Parathyroid adenoma (tissue), 2 donors: ENCODE measurements at regions not wholly inside any gene's neighbourhood (a gene's known extent, or its start where the extent isn't known, plus 50 kb on each side); places are given as distances from the start of the nearest gene placed in this dataset.

ENCODE experiments used
- H2AFZ ChIP-seq: fragments of 300-600 bp; sonication (generic); one replicate; pipeline ENCODE4 v1.7.0; 2017; ENCODE audit warnings: antibody characterized with exemption, mild to moderate bottlenecking
- H3K27ac ChIP-seq: fragments of 300-600 bp; sonication (generic); one replicate; pipeline ENCODE4 v1.7.0; 2017
- H3K27me3 ChIP-seq: fragments of 300-600 bp; sonication (generic); one replicate; pipeline ENCODE4 v1.7.0; 2017; ENCODE audit warnings: low read length; ENCODE audit not compliant: control insufficient read depth, insufficient read depth
- H3K36me3 ChIP-seq: fragments of 300-600 bp; sonication (generic); one replicate; pipeline ENCODE4 v1.7.0; 2017; ENCODE audit warnings: low read length; ENCODE audit not compliant: control insufficient read depth, insufficient read depth
- H3K4me1 ChIP-seq: fragments of 300-600 bp; sonication (generic); one replicate; pipeline ENCODE4 v1.7.0; 2017; ENCODE audit warnings: control low read depth
- H3K4me2 ChIP-seq: fragments of 300-600 bp; sonication (generic); one replicate; pipeline ENCODE4 v1.7.0; 2017; ENCODE audit warnings: low read length
- H3K4me3 ChIP-seq: fragments of 300-600 bp; sonication (generic); one replicate; pipeline ENCODE4 v1.7.0; 2017; ENCODE audit warnings: low read depth, low read length
- H3K79me2 ChIP-seq: fragments of 300-600 bp; sonication (generic); one replicate; pipeline ENCODE4 v1.7.0; 2017; ENCODE audit warnings: control low read depth
- H3K9ac ChIP-seq: fragments of 300-600 bp; sonication (generic); one replicate; pipeline ENCODE4 v1.7.0; 2017; ENCODE audit warnings: mild to moderate bottlenecking
- H3K9me3 ChIP-seq: fragments of 300-600 bp; sonication (generic); one replicate; pipeline ENCODE4 v1.7.0; 2017; ENCODE audit warnings: low read length; ENCODE audit not compliant: control insufficient read depth
- TF ChIP-seq, protein P1 (sequence below): fragments of 300-600 bp; sonication (generic); IDR thresholded peaks from one replicate; pipeline ENCODE4 v1.7.0; 2017; ENCODE audit warnings: antibody characterized with exemption, mild to moderate bottlenecking
- donor health status: primary hyperparathyroidism.

DNA sequence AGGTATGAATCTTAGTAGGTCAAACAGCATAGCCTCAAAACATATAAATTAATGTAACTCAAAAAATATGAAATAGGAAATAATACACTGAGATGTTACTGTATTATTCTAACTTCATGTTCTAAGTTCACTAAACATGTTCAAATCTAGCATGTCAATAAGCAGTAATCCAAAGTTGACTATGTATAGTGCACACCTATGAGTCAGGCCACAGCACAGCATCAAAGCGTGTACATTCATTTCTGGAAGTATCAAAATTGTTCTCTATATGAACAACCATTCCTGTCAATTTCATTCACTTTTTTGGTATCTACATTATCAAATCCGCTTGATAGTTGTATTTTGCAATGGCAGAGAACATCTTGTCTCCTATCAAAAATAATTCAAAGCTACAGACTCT lies 418.9 kb upstream of the POM121L12 start:
- Histone ChIP-seq H3K36me3 (no peaks in the 10 kb centered on the region), H3K9ac (no peak overlapping the region), H3K27me3 (no peaks in the 10 kb centered on the region), H3K9me3 (no peaks in the 10 kb centered on the region), H2AFZ (no peak overlapping the region), H3K79me2 (no peaks in the 10 kb centered on the region), H3K4me1 (no peaks in the 10 kb centered on the region), H3K27ac (no peak overlapping the region), H3K4me3 (no peak overlapping the region), H3K4me2 (no peak overlapping the region)
- TF ChIP-seq, protein P1, sequence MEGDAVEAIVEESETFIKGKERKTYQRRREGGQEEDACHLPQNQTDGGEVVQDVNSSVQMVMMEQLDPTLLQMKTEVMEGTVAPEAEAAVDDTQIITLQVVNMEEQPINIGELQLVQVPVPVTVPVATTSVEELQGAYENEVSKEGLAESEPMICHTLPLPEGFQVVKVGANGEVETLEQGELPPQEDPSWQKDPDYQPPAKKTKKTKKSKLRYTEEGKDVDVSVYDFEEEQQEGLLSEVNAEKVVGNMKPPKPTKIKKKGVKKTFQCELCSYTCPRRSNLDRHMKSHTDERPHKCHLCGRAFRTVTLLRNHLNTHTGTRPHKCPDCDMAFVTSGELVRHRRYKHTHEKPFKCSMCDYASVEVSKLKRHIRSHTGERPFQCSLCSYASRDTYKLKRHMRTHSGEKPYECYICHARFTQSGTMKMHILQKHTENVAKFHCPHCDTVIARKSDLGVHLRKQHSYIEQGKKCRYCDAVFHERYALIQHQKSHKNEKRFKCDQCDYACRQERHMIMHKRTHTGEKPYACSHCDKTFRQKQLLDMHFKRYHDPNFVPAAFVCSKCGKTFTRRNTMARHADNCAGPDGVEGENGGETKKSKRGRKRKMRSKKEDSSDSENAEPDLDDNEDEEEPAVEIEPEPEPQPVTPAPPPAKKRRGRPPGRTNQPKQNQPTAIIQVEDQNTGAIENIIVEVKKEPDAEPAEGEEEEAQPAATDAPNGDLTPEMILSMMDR: no peak

- H3K4me1 ChIP-seq: no peaks in the 10 kb centered on the region
- TF ChIP-seq, protein P1: no peak
- H3K9ac ChIP-seq: no peak overlapping the region
- H3K79me2 ChIP-seq: no peaks in the 10 kb centered on the region
- H3K4me3 ChIP-seq: no peak overlapping the region
- H3K36me3 ChIP-seq: no peaks in the 10 kb centered on the region
- H3K27ac ChIP-seq: no peak overlapping the region
- no peaks in the 10 kb centered on the region for H3K27me3 ChIP-seq
- no peak overlapping the region for H3K4me2 ChIP-seq
- no peaks in the 10 kb centered on the region for H3K9me3 ChIP-seq
- no peak overlapping the region for H2AFZ ChIP-seq
These were observed 420.3 kb upstream of the POM121L12 start for GRCh38 chr7:52615021-52615695.

DNA sequence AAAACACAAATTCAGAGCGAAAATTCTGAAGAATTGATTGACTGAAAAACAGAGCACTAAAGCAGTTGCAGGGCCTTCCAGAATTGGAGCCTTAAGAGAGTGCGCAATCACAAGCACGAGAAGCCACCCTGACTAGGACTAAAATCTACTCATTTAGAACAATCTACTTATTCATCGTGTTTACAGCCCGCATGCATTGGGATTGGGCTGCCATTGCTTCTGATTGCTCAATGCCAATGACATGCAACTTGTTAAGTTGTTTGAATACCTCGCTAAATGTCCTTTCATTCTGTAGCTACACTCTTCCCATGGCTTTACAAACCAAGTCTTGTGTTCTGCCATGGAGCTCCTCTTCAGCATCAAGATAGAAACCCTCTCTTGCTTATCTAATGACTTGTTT lies 425.9 kb upstream of the POM121L12 start:
- no peaks in the 10 kb centered on the region for H3K36me3 ChIP-seq
- TF ChIP-seq, protein P1: no peak
- no peak overlapping the region for H3K27ac ChIP-seq
- H3K4me1 ChIP-seq: no peaks in the 10 kb centered on the region
- H3K79me2 ChIP-seq: no peaks in the 10 kb centered on the region
- H2AFZ ChIP-seq: no peak overlapping the region
- no peak overlapping the region for H3K9ac ChIP-seq
- no peak overlapping the region for H3K4me3 ChIP-seq
- H3K27me3 ChIP-seq: no peaks in the 10 kb centered on the region
- no peak overlapping the region for H3K4me2 ChIP-seq
- H3K9me3 ChIP-seq: no peaks in the 10 kb centered on the region

DNA sequence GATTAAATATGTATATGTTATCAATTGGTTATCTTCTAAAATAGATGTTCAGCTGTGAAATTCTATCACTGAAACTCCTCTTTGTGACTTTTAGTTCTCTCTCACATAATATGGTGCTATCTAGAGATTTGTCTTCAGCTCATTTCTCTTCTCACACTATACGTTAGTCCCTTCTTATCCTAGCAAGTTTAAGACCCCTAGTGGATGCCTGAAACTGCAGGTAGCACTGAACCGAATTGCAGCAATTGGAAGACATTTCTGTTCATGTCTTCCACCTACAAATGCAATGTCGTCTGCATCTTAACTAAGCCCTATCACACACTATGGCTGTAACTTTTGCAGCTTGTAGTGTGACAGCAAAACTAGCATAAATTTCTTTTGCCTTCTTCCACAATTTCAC lies 442.7 kb upstream of the POM121L12 start:
- Histone ChIP-seq H3K4me3 (no peak overlapping the region), H3K36me3 (no peaks in the 10 kb centered on the region), H3K9me3 (no peaks in the 10 kb centered on the region), H2AFZ (no peak overlapping the region), H3K79me2 (no peaks in the 10 kb centered on the region), H3K4me1 (no peaks in the 10 kb centered on the region), H3K9ac (no peak overlapping the region), H3K4me2 (no peak overlapping the region), H3K27me3 (no peaks in the 10 kb centered on the region), H3K27ac (no peak overlapping the region)
- TF ChIP-seq, protein P1: no peak

DNA sequence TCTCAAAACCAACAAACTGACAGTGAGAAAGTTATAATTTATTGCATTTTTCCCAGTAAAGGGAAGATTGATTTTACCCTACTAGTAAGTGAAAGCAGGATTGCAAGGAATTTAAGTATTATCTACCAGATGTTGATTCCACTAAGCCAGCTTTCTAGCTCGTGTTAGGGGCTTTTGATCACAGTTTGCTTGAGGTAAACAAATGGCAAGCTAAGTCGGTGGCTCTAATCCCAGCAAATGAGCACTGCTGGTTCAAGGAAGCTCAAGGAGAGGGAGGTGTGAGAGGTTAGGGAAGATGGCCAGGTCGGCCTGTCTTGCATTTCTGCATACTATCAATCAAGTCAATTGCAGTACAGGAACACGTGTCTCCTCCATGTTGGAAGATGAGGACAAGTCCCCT lies 448.7 kb upstream of the POM121L12 start:
- Histone ChIP-seq H3K4me3 (no peak overlapping the region), H3K9ac (no peak overlapping the region), H3K27me3 (no peaks in the 10 kb centered on the region), H2AFZ (no peak overlapping the region), H3K4me2 (no peak overlapping the region), H3K27ac (no peak overlapping the region), H3K9me3 (no peaks in the 10 kb centered on the region), H3K79me2 (no peaks in the 10 kb centered on the region), H3K4me1 (no peaks in the 10 kb centered on the region), H3K36me3 (no peaks in the 10 kb centered on the region)
- TF ChIP-seq, protein P1: no peak
